HUES64 (cell line): ENCODE measurements at regions not wholly inside any gene's neighbourhood (a gene's known extent, or its start where the extent isn't known, plus 50 kb on each side); places are given as distances from the start of the nearest gene placed in this dataset.

Experiments
- H3K27ac ChIP-seq: 2 replicates; pipeline ENCODE4 v1.7.0; 2013; ENCODE audit warnings: low read depth, low read length, inconsistent platforms
- H3K27me3 ChIP-seq: 2 replicates; pipeline ENCODE4 v1.6.1; 2013; ENCODE audit warnings: mild to moderate bottlenecking, low read length; ENCODE audit not compliant: insufficient read depth
- H3K36me3 ChIP-seq: 2 replicates; pipeline ENCODE4 v1.6.1; 2013; ENCODE audit warnings: mild to moderate bottlenecking, low read length; ENCODE audit not compliant: insufficient read depth
- H3K4me1 ChIP-seq: 2 replicates; pipeline ENCODE4 v1.6.1; 2013; ENCODE audit warnings: mild to moderate bottlenecking, low read length, moderate library complexity; ENCODE audit not compliant: insufficient read depth
- H3K4me3 ChIP-seq: 2 replicates; pipeline ENCODE4 v1.5.1; 2013; ENCODE audit warnings: mild to moderate bottlenecking, low read length, moderate library complexity
- H3K9ac ChIP-seq: 2 replicates; pipeline ENCODE4 v1.6.1; 2013; ENCODE audit warnings: mild to moderate bottlenecking, low read depth, low read length
- H3K9me3 ChIP-seq: 2 replicates; pipeline ENCODE4 v1.6.1; 2013; ENCODE audit warnings: low read depth, low read length; ENCODE audit not compliant: insufficient read depth
- WGBS: fragments of 150-250, 120-280 bp; methylation state at CpG from one replicate; pipeline ENCODE4 v1.1.7; 2013; ENCODE audit warnings: missing lambda C conversion rate; 5-methylcytosine and 5-hydroxymethylcytosine counted together

- Histone ChIP-seq H3K4me1 (peaks cover 16% of the 10 kb centered on the region), H3K9me3 (no peaks in the 10 kb centered on the region), H3K9ac (no peak overlapping the region), H3K27me3 (peaks cover 6% of the 10 kb centered on the region; the same call in 1 of the 2 replicates), H3K27ac (no peak overlapping the region), H3K36me3 (no peaks in the 10 kb centered on the region), H3K4me3 (no peak overlapping the region)
- WGBS = 64% methylated on average over 6 of the region's 6 CpGs
Observed at GRCh38 chr3:43857361-43858293, 166.9 kb downstream of the ABHD5 start.

DNA sequence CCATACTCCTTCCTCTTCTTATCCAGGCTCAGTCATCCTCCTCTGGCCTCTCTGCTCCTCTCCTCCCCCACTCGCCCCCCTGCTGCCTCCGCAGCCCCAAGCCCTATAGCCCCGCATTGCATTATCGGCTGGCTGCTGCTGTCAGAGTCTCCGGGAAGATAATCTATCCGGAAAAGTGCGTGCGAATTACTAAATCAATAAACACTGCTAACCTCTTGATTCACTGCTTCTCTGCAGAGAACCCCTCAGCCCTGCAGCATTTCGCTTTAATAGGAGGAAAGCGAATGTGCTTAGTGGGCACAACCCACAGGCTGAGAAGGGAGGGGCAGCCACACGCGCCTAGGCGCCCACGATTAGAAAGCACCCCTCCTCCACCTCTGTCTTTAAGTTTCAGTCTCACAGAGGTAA, 167.6 kb downstream of the ABHD5 start:
- no peaks in the 10 kb centered on the region for H3K36me3 ChIP-seq
- H3K27ac ChIP-seq = no peak overlapping the region
- no peak overlapping the region for H3K4me3 ChIP-seq
- peaks cover 6% of the 10 kb centered on the region; the same call in 1 of the 2 replicates for H3K27me3 ChIP-seq
- H3K9ac ChIP-seq = no peak overlapping the region
- H3K4me1 ChIP-seq = peaks cover 16% of the 10 kb centered on the region
- no peaks in the 10 kb centered on the region for H3K9me3 ChIP-seq
- WGBS = 22% methylated on average over 14 of the region's 14 CpGs

GRCh38 chr3:43859766-43860165, 169.0 kb downstream of the ABHD5 start:
- H3K9ac ChIP-seq = no peak overlapping the region
- peaks cover 16% of the 10 kb centered on the region for H3K4me1 ChIP-seq
- peaks cover 6% of the 10 kb centered on the region; the same call in 1 of the 2 replicates for H3K27me3 ChIP-seq
- H3K36me3 ChIP-seq = no peaks in the 10 kb centered on the region
- no peak overlapping the region for H3K4me3 ChIP-seq
- H3K9me3 ChIP-seq = no peaks in the 10 kb centered on the region
- H3K27ac ChIP-seq = no peak overlapping the region
- WGBS = 89% methylated on average over 3 of the region's 3 CpGs

- Histone ChIP-seq H3K9ac (no peak overlapping the region), H3K27ac (no peak overlapping the region), H3K36me3 (no peaks in the 10 kb centered on the region), H3K4me1 (peaks cover 13% of the 10 kb centered on the region), H3K9me3 (no peaks in the 10 kb centered on the region), H3K4me3 (no peak overlapping the region), H3K27me3 (peaks cover 6% of the 10 kb centered on the region; the same call in 1 of the 2 replicates)
- WGBS = 91% methylated on average over 3 of the region's 3 CpGs
Observed at GRCh38 chr3:43861635-43862034, 170.9 kb downstream of the ABHD5 start.

GRCh38 chr3:43862470-43862869, 171.7 kb downstream of the ABHD5 start:
- Histone ChIP-seq H3K27ac (no peak overlapping the region), H3K9ac (no peak overlapping the region), H3K9me3 (no peaks in the 10 kb centered on the region), H3K4me1 (peaks cover 13% of the 10 kb centered on the region), H3K36me3 (no peaks in the 10 kb centered on the region), H3K27me3 (peaks cover 6% of the 10 kb centered on the region; the same call in 1 of the 2 replicates), H3K4me3 (no peak overlapping the region)
- 92% methylated on average over 4 of the region's 4 CpGs for WGBS

DNA sequence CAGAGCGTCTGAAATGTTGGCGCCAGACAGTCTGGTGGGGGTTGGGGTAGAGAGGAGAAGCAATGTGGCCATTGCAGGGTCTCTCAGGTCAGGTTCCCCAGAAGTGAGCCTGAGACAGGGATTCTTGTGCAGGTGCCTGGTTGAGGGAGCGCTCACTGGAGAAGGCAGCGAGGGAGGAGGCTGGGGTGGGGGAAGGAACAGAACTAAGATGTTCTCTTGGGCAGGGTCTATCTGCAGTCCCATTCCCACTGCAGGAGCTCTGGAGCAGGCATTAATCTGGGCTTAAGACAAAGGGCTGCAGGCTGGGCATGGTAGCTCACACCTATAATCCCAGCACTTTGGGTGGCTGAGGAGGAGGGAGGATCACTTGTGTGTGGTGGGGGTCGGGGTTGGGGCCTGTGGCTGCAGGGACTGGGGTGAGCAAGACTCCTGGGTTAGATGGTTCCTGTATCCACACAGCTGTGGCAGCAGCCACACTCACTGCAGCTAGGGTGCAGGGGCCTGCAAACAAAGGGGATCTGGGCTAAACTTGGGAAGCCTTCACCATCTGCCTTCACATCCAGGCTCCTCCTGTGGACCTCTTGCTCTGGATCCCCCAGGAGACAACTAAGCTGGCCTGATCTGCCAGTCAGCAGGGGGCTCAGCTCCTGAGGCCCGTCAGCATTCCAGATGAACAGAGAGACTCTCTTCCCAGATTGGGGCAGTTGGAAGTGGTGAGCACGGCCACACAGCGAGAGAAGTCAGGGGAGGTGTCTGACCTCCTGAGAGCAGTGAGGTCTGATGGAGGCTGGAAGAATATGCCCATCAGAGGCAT, 172.5 kb downstream of the ABHD5 start:
- Histone ChIP-seq H3K27me3 (peaks cover 6% of the 10 kb centered on the region; the same call in 1 of the 2 replicates), H3K4me1 (peaks cover 6% of the 10 kb centered on the region), H3K4me3 (no peak overlapping the region), H3K9me3 (no peaks in the 10 kb centered on the region), H3K36me3 (no peaks in the 10 kb centered on the region), H3K9ac (no peak overlapping the region), H3K27ac (no peak overlapping the region)
- WGBS = 88% methylated on average over 8 of the region's 8 CpGs

GRCh38 chr3:43863966-43864933, 173.5 kb downstream of the ABHD5 start:
- Histone ChIP-seq H3K27ac (no peak overlapping the region), H3K4me3 (no peak overlapping the region), H3K9ac (no peak overlapping the region), H3K4me1 (no peaks in the 10 kb centered on the region), H3K9me3 (no peaks in the 10 kb centered on the region), H3K27me3 (no peaks in the 10 kb centered on the region), H3K36me3 (no peaks in the 10 kb centered on the region)
- WGBS = 81% methylated on average over 6 of the region's 6 CpGs

DNA sequence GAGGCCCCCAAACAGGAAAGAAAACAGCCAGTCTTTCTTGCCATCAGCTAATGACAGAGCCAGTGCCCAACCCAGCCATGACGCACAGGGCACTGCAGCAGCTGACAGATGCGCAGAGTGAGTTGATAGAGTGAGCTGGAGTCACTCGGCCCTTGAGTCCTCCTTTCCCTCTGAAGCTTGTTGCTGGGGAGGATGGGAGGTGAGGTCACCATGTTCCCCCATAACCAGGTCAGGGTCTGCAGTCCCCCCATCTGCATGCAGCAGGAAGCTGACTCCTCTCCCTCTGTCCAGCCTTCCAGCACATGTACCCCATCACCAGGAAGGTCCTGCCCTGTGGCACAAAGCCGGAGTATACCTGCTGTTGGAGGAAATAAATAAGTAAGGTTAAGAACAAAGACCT, 174.6 kb downstream of the ABHD5 start:
- no peak overlapping the region for H3K9ac ChIP-seq
- no peaks in the 10 kb centered on the region for H3K36me3 ChIP-seq
- H3K4me3 ChIP-seq = no peak overlapping the region
- H3K4me1 ChIP-seq = peaks cover 6% of the 10 kb centered on the region; the same call in 1 of the 2 replicates
- H3K9me3 ChIP-seq = no peaks in the 10 kb centered on the region
- no peak overlapping the region for H3K27ac ChIP-seq
- 96% methylated on average over 4 of the region's 4 CpGs for WGBS
- H3K27me3 ChIP-seq = no peaks in the 10 kb centered on the region

GRCh38 chr3:43865887-43866528, 175.3 kb downstream of the ABHD5 start:
- H3K27me3 ChIP-seq = no peaks in the 10 kb centered on the region
- 92% methylated on average over 9 of the region's 9 CpGs for WGBS
- no peaks in the 10 kb centered on the region for H3K36me3 ChIP-seq
- H3K4me3 ChIP-seq = no peak overlapping the region
- no peak overlapping the region; the same call in 1 of the 2 replicates for H3K9ac ChIP-seq
- no peaks in the 10 kb centered on the region for H3K9me3 ChIP-seq
- no peak overlapping the region for H3K27ac ChIP-seq
- peaks cover 11% of the 10 kb centered on the region; the same call in 1 of the 2 replicates for H3K4me1 ChIP-seq
